A549 (cell line): ENCODE measurements at regions not wholly inside any gene's neighbourhood (a gene's known extent, or its start where the extent isn't known, plus 50 kb on each side); places are given as distances from the start of the nearest gene placed in this dataset.

Experiments
- ATAC-seq, 2 experiments: fragments of 200-7000 bp in 1 of 2; fragments of >200 bp in 1 of 2; cut with Nextera tagmentation in 1 of 2; cut with Tn5 transposase in 1 of 2; 3 replicates each; pipeline versions ENCODE4 v1.8.0 to v1.9.1; 2018 to 2020; ENCODE audit warnings: mild to moderate bottlenecking in 1 of 2, moderate library complexity in 1 of 2
- CTCF ChIA-PET: fragments of 300-600 bp; sonication (Branson Sonifier 250); formaldehyde crosslinking; extraction: SDS; loops from one replicate; lab custom pipeline; 2021; ENCODE audit warnings: antibody characterized with exemption, inconsistent platforms; lab: Yijun Ruan, JAX
- POLR2A ChIA-PET: fragments of 350-600 bp; formaldehyde crosslinking; extraction: SDS; loops from one replicate; lab custom pipeline; 2021; ENCODE audit warnings: antibody characterized with exemption, inconsistent platforms; lab: Yijun Ruan, JAX
- DNase-seq, 2 experiments: peaks; one replicate each; pipeline versions ENCODE4 v3.0.0 to v3.0.0-alpha.2; 2011 to 2016; ENCODE audit warnings: low read depth in 1 of 2, low spot score in 1 of 2
- FAIRE-seq: peaks from 2 replicates; lab custom pipeline; 2011; peaks lifted over from hg19 to GRCh38; lab: Jason Lieb, UNC
- H3K27ac ChIP-seq, 2 experiments: fragments of >200 bp; sonication (Bioruptor Twin); formaldehyde crosslinking; 3 replicates each; pipeline ENCODE4 v1.5.1; 2016 to 2017
- H3K4me1 ChIP-seq: fragments of >200 bp; sonication (Bioruptor Twin); formaldehyde crosslinking; 3 replicates; pipeline ENCODE4 v1.6.1; 2016
- H3K4me2 ChIP-seq: fragments of >200 bp; sonication (Bioruptor Twin); formaldehyde crosslinking; 3 replicates; pipeline ENCODE4 v1.6.1; 2016
- H3K4me3 ChIP-seq: fragments of >200 bp; sonication (Bioruptor Twin); formaldehyde crosslinking; 3 replicates; pipeline ENCODE4 v1.5.1; 2016
- H3K9me3 ChIP-seq: fragments of >200 bp; sonication (Bioruptor Twin); formaldehyde crosslinking; 3 replicates; pipeline ENCODE4 v1.6.1; 2016
- CEBPB ChIP-seq, 2 experiments: fragments of >200 bp in 1 of 2; sonication (Bioruptor Twin) in 1 of 2; formaldehyde crosslinking in 1 of 2; IDR thresholded peaks; 2 replicates each; pipeline ENCODE4 v1.6.1; 2012 to 2016
- EHF ChIP-seq: fragments of 250-450 bp; sonication (Bioruptor Pico); IDR thresholded peaks from 2 replicates; pipeline ENCODE4 v1.5.0; 2020; ENCODE audit warnings: mild to moderate bottlenecking
- EHMT2 ChIP-seq: fragments of 200-600 bp; sonication (generic); IDR thresholded peaks from 2 replicates; pipeline ENCODE4 v1.6.1; 2016; ENCODE audit warnings: antibody characterized with exemption, low read depth, mild to moderate bottlenecking, moderate library complexity
- FOSL2 ChIP-seq, 2 experiments: fragments of 450-650 bp in 1 of 2; fragments of >200 bp in 1 of 2; sonication (Bioruptor Twin) in 1 of 2; formaldehyde crosslinking; IDR thresholded peaks; 2 replicates each; pipeline versions ENCODE4 v1.5.0 to v1.6.1; 2016 to 2020; ENCODE audit warnings: mild to moderate bottlenecking in 1 of 2, moderate library complexity in 1 of 2
- HEYL ChIP-seq: fragments of 250-450 bp; sonication (Bioruptor Pico); IDR thresholded peaks from 2 replicates; pipeline ENCODE4 v1.8.0; 2021; ENCODE audit warnings: mild to moderate bottlenecking, moderate library complexity
- JUN ChIP-seq, 2 experiments: fragments of >200 bp; sonication (Bioruptor Twin); formaldehyde crosslinking; IDR thresholded peaks; 2 replicates in 1 of 2; 3 replicates in 1 of 2; pipeline ENCODE4 v1.6.1; 2016 to 2017
- KDM5A ChIP-seq: fragments of 200-600 bp; sonication (generic); IDR thresholded peaks from 2 replicates; pipeline ENCODE4 v1.6.1; 2016; ENCODE audit warnings: antibody characterized with exemption, mild to moderate bottlenecking
- MAFK ChIP-seq: fragments of 450-650 bp; IDR thresholded peaks from 2 replicates; pipeline ENCODE4 v1.6.1; 2014; ENCODE audit not compliant: partially characterized antibody
- NR3C1 ChIP-seq: fragments of >200 bp; sonication (Bioruptor Twin); formaldehyde crosslinking; IDR thresholded peaks from 3 replicates; pipeline ENCODE4 v1.6.1; 2017
- POLR2AphosphoS2 ChIP-seq: conservative IDR thresholded peaks from 2 replicates; pipeline ENCODE4 v1.6.1; 2012; ENCODE audit warnings: low read length, improper control_type of control experiment, inconsistent platforms
- RARB ChIP-seq: fragments of 250-450 bp; sonication (Bioruptor Pico); IDR thresholded peaks from 2 replicates; pipeline ENCODE4 v1.8.0; 2021; ENCODE audit warnings: mild to moderate bottlenecking, moderate library complexity
- WGBS: methylation state at CpG from one replicate; pipeline ENCODE4 v1.1.6; 2017; ENCODE audit errors: missing lambda C conversion rate; 5-methylcytosine and 5-hydroxymethylcytosine counted together
- TF ChIP-seq, protein P1 (sequence below): fragments of 250-450 bp; sonication (Bioruptor Pico); IDR thresholded peaks from 2 replicates; pipeline ENCODE4 v1.5.0; 2020; ENCODE audit warnings: low read depth, mild to moderate bottlenecking, moderate library complexity
- TF ChIP-seq, protein P2 (sequence below): fragments of 200-600 bp; sonication (generic); IDR thresholded peaks from 2 replicates; pipeline ENCODE4 v1.6.1; 2016; ENCODE audit warnings: antibody characterized with exemption, mild to moderate bottlenecking, moderate library complexity

DNA sequence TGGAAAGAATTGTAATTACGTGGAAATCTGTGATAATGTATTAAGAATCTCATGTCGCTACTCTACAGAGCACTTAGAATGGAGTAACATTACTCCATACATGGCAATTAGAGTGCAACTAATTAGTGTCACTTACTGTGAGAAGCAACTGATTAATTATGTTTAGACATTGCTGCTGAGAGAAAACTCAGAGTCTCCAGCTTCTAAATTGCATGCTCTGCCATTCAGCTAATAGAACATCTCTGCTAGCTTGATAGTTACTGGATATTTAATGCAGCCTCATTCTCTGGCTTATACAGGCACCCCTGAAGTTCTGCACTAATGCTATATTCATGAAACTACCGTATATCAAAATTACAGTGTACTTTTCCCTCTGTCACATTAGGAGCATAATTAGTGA lies 338.4 kb downstream of the ADAMTS20 start:
- TF ChIP-seq JUN (IDR thresholded peaks at IDR 0.05): no peak
- no peak for TF ChIP-seq RARB
- TF ChIP-seq CEBPB (IDR thresholded peaks at IDR 0.05): no peak
- TF ChIP-seq HEYL (CRISPR knock-in tag): no peak
- CTCF ChIA-PET: no interaction called here
- no peak for DNase-seq
- H3K4me1 ChIP-seq: no peaks in the 10 kb centered on the region
- H3K4me3 ChIP-seq: no peak overlapping the region
- no peak for FAIRE-seq
- no peak overlapping the region for H3K27ac ChIP-seq
- ATAC-seq: no peak
- H3K4me2 ChIP-seq: no peak overlapping the region
- POLR2A ChIA-PET: no interaction called here
- 31% methylated on average over 3 of the region's 3 CpGs for WGBS
- H3K9me3 ChIP-seq: no peaks in the 10 kb centered on the region

- DNase-seq: no peak
- no peak overlapping the region for H3K4me3 ChIP-seq
- TF ChIP-seq NR3C1 (no peak), EHMT2 (no peak)
- TF ChIP-seq, protein P1, sequence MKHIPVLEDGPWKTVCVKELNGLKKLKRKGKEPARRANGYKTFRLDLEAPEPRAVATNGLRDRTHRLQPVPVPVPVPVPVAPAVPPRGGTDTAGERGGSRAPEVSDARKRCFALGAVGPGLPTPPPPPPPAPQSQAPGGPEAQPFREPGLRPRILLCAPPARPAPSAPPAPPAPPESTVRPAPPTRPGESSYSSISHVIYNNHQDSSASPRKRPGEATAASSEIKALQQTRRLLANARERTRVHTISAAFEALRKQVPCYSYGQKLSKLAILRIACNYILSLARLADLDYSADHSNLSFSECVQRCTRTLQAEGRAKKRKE (CRISPR knock-in tag): no peak
- TF ChIP-seq, all 56 proteins: peak for 0
- Histone ChIP-seq H3K27ac (no peak overlapping the region), H3K9me3 (no peaks in the 10 kb centered on the region), H3K4me1 (no peaks in the 10 kb centered on the region), H3K4me2 (peak overlapping the region; percentile 27; the same call in 1 of the 3 replicates)
- no peak for FAIRE-seq
- ATAC-seq: no peak
- 38% methylated on average over 6 of the region's 6 CpGs for WGBS
- ChIA-PET POLR2A (no interaction called here), CTCF (no interaction called here)
Observed at GRCh38 chr12:43210485-43211192, 341.4 kb downstream of the ADAMTS20 start.

DNA sequence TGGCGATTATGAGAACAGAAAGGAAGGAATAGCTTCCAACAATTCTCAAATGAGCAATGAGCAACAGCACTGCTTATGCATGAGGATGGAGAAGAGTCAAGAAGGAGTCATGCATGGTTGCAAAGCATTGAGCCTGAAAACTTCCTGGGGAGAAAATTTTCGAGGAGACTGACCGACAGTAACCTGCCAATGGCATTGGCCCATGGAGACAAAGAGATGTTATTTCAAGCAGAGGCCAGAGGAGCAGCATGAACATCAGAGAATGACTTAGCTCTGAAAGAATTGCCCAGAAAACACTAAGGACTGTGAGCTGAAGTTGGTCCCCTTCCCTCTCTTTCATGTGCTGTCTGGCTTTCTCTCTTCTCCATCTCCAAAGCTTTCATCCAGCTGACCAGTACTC lies 343.4 kb downstream of the ADAMTS20 start:
- no peak for ATAC-seq
- TF ChIP-seq KDM5A (no peak), POLR2AphosphoS2 (no peak)
- TF ChIP-seq, protein P2, sequence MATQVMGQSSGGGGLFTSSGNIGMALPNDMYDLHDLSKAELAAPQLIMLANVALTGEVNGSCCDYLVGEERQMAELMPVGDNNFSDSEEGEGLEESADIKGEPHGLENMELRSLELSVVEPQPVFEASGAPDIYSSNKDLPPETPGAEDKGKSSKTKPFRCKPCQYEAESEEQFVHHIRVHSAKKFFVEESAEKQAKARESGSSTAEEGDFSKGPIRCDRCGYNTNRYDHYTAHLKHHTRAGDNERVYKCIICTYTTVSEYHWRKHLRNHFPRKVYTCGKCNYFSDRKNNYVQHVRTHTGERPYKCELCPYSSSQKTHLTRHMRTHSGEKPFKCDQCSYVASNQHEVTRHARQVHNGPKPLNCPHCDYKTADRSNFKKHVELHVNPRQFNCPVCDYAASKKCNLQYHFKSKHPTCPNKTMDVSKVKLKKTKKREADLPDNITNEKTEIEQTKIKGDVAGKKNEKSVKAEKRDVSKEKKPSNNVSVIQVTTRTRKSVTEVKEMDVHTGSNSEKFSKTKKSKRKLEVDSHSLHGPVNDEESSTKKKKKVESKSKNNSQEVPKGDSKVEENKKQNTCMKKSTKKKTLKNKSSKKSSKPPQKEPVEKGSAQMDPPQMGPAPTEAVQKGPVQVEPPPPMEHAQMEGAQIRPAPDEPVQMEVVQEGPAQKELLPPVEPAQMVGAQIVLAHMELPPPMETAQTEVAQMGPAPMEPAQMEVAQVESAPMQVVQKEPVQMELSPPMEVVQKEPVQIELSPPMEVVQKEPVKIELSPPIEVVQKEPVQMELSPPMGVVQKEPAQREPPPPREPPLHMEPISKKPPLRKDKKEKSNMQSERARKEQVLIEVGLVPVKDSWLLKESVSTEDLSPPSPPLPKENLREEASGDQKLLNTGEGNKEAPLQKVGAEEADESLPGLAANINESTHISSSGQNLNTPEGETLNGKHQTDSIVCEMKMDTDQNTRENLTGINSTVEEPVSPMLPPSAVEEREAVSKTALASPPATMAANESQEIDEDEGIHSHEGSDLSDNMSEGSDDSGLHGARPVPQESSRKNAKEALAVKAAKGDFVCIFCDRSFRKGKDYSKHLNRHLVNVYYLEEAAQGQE: no peak
- WGBS: 7% methylated on average over 3 of the region's 3 CpGs
- Histone ChIP-seq H3K9me3 (no peaks in the 10 kb centered on the region), H3K4me1 (no peaks in the 10 kb centered on the region), H3K4me3 (no peak overlapping the region), H3K4me2 (no peak overlapping the region), H3K27ac (no peak overlapping the region)
- POLR2A ChIA-PET: no interaction called here
- DNase-seq: no peak
- CTCF ChIA-PET: no interaction called here
- FAIRE-seq: no peak

GRCh38 chr12:43208221-43208620 lies 343.8 kb downstream of the ADAMTS20 start:
- Histone ChIP-seq H3K27ac (no peak overlapping the region), H3K4me2 (no peak overlapping the region), H3K9me3 (no peaks in the 10 kb centered on the region), H3K4me1 (no peaks in the 10 kb centered on the region), H3K4me3 (no peak overlapping the region)
- CTCF ChIA-PET: no interaction called here
- POLR2A ChIA-PET: no interaction called here
- TF ChIP-seq MAFK: no peak
- TF ChIP-seq FOSL2 (IDR thresholded peaks at IDR 0.05): no peak
- no peak for TF ChIP-seq FOSL2 (CRISPR knock-in tag; IDR thresholded peaks at IDR 0.05)
- TF ChIP-seq EHF (CRISPR knock-in tag): no peak
- FAIRE-seq: no peak
- DNase-seq: no peak
- ATAC-seq: no peak
- 32% methylated on average over 5 of the region's 5 CpGs for WGBS
